SK-N-SH (cell line): ENCODE measurements at regions not wholly inside any gene's neighbourhood (a gene's known extent, or its start where the extent isn't known, plus 50 kb on each side); places are given as distances from the start of the nearest gene placed in this dataset.

Experiments
- CTCF ChIA-PET: fragments of 300-600, 350-600 bp; formaldehyde crosslinking; extraction: SDS; loops from one replicate; lab custom pipeline; 2021; lab: Yijun Ruan, JAX
- POLR2A ChIA-PET: fragments of 350-600 bp; sonication (Branson Sonifier 250); formaldehyde crosslinking; extraction: SDS; loops from one replicate; lab custom pipeline; 2020; ENCODE audit warnings: antibody characterized with exemption, inconsistent platforms; lab: Yijun Ruan, JAX
- DNase-seq: peaks from one replicate; pipeline ENCODE4 v3.0.0; 2012
- H2AFZ ChIP-seq: fragments of 200-600 bp; sonication (generic); 2 replicates; pipeline ENCODE4 v1.8.1; 2016; ENCODE audit warnings: antibody characterized with exemption, mild to moderate bottlenecking, low read depth
- H3F3A ChIP-seq: fragments of 200-600 bp; sonication (generic); replicated peaks from 2 replicates; pipeline ENCODE3; 2016; ENCODE audit warnings: antibody characterized with exemption, mild to moderate bottlenecking; ENCODE audit not compliant: insufficient read depth
- H3K27ac ChIP-seq, 2 experiments: fragments of 200-500 bp in 1 of 2; fragments of 200-600 bp in 1 of 2; sonication (Bioruptor generic) in 1 of 2; sonication (generic), shearing (Covaris generic) in 1 of 2; 2 replicates each; pipeline versions ENCODE4 v1.5.1 to v1.6.1; 2014 to 2016; ENCODE audit warnings: low read depth in 2 of 2, inconsistent platforms in 1 of 2, low read length in 1 of 2, mild to moderate bottlenecking in 1 of 2, mixed read lengths in 1 of 2
- H3K27me3 ChIP-seq: fragments of 200-600 bp; sonication (generic), shearing (Covaris generic); 2 replicates; pipeline ENCODE4 v1.6.1; 2016; ENCODE audit warnings: mixed run types; ENCODE audit not compliant: insufficient read depth
- H3K36me3 ChIP-seq, 2 experiments: fragments of 200-500 bp in 1 of 2; fragments of 200-600 bp in 1 of 2; sonication (Bioruptor generic) in 1 of 2; sonication (generic) in 1 of 2; replicated peaks in 1 of 2; 2 replicates each; pipeline versions ENCODE3 to v1.5.1; 2014 to 2016; ENCODE audit warnings: low read length in 1 of 2, mild to moderate bottlenecking in 1 of 2; ENCODE audit not compliant: insufficient read depth in 2 of 2, control insufficient read depth in 1 of 2
- H3K4me1 ChIP-seq, 2 experiments: fragments of 200-500 bp in 1 of 2; fragments of 200-600 bp in 1 of 2; sonication (Bioruptor generic) in 1 of 2; sonication (generic), shearing (Covaris generic) in 1 of 2; 2 replicates each; pipeline versions ENCODE4 v1.5.1 to v1.6.1; 2014 to 2016; ENCODE audit warnings: low read depth in 1 of 2, low read length in 1 of 2, mixed run types in 1 of 2; ENCODE audit not compliant: insufficient read depth in 2 of 2, control insufficient read depth in 1 of 2
- H3K4me2 ChIP-seq: fragments of 200-600 bp; sonication (generic), shearing (Covaris generic); 2 replicates; pipeline ENCODE4 v1.6.1; 2017; ENCODE audit warnings: mixed run types
- H3K4me3 ChIP-seq, 2 experiments: fragments of 200-500 bp in 1 of 2; fragments of 200-600 bp in 1 of 2; sonication (Bioruptor generic) in 1 of 2; sonication (generic), shearing (Covaris generic) in 1 of 2; 2 replicates each; pipeline versions ENCODE4 v1.5.1 to v1.8.1; 2014 to 2016; ENCODE audit warnings: low read depth in 2 of 2, inconsistent platforms in 1 of 2, low read length in 1 of 2, mild to moderate bottlenecking in 1 of 2, mixed read lengths in 1 of 2, moderate library complexity in 1 of 2
- H3K79me2 ChIP-seq: fragments of 200-600 bp; sonication (generic); 2 replicates; pipeline ENCODE4 v1.8.1; 2017; ENCODE audit warnings: mild to moderate bottlenecking; ENCODE audit not compliant: insufficient read depth
- H3K9ac ChIP-seq: fragments of 200-600 bp; sonication (generic); 2 replicates; pipeline ENCODE4 v1.6.1; 2017; ENCODE audit warnings: mixed run types
- H3K9me2 ChIP-seq: fragments of 200-600 bp; sonication (generic); 2 replicates; pipeline ENCODE4 v1.6.1; 2017; ENCODE audit warnings: mixed run types
- H3K9me3 ChIP-seq: fragments of 200-600 bp; sonication (generic); 2 replicates; pipeline ENCODE4 v1.6.1; 2017; ENCODE audit warnings: mixed run types, mild to moderate bottlenecking, moderate library complexity
- H4K20me1 ChIP-seq: fragments of 200-600 bp; sonication (generic); 2 replicates; pipeline ENCODE4 v1.6.1; 2017; ENCODE audit warnings: mild to moderate bottlenecking, mixed run types; ENCODE audit not compliant: insufficient read depth
- CHD2 ChIP-seq: fragments of 150-350 bp; IDR thresholded peaks from 2 replicates; pipeline ENCODE4 v1.6.1; 2018; ENCODE audit warnings: low read length; ENCODE audit not compliant: partially characterized antibody
- FOSL2 ChIP-seq: IDR thresholded peaks from 2 replicates; pipeline ENCODE4 v1.4.0; 2012; ENCODE audit warnings: low read depth, mild to moderate bottlenecking, moderate library complexity, borderline replicate concordance
- GATA2 ChIP-seq: sonication (generic); formaldehyde crosslinking; IDR thresholded peaks from 2 replicates; pipeline ENCODE4 v1.5.0; 2020; ENCODE audit warnings: mild to moderate bottlenecking, missing genetic modification reagents
- IRF3 ChIP-seq: fragments of 150-350 bp; IDR thresholded peaks from 2 replicates; pipeline ENCODE4 v1.6.1; 2016; ENCODE audit warnings: mild to moderate bottlenecking, low read depth, low read length
- JUND ChIP-seq: IDR thresholded peaks from 2 replicates; pipeline ENCODE4 v1.4.0; 2012
- MXI1 ChIP-seq: IDR thresholded peaks from 2 replicates; pipeline ENCODE4 v1.6.1; 2012; ENCODE audit warnings: mild to moderate bottlenecking, low read depth, low read length, improper control_type of control experiment
- POLR2AphosphoS5 ChIP-seq: IDR thresholded peaks from 2 replicates; pipeline ENCODE4 v1.6.1; 2012; ENCODE audit warnings: low read depth, low read length
- RAD21 ChIP-seq: IDR thresholded peaks from 2 replicates; pipeline ENCODE4 v1.6.1; 2012; ENCODE audit warnings: mild to moderate bottlenecking, low read length
- RCOR1 ChIP-seq: fragments of 150-350 bp; IDR thresholded peaks from 2 replicates; pipeline ENCODE4 v1.6.1; 2017; ENCODE audit warnings: antibody characterized with exemption, low read length
- REST ChIP-seq: IDR thresholded peaks from 2 replicates; pipeline ENCODE4 v1.6.1; 2012; ENCODE audit warnings: mild to moderate bottlenecking, low read depth, low read length, moderate library complexity
- RXRA ChIP-seq: IDR thresholded peaks from 2 replicates; pipeline ENCODE4 v1.4.0; 2012; ENCODE audit warnings: low read depth, mild to moderate bottlenecking, borderline replicate concordance
- SMC3 ChIP-seq: IDR thresholded peaks from 2 replicates; pipeline ENCODE4 v1.6.1; 2012; ENCODE audit warnings: low read depth, low read length, improper control_type of control experiment
- TCF12 ChIP-seq: IDR thresholded peaks from 2 replicates; pipeline ENCODE4 v1.4.0; 2012
- TEAD4 ChIP-seq: IDR thresholded peaks from 2 replicates; pipeline ENCODE4 v1.4.0; 2012; ENCODE audit warnings: mild to moderate bottlenecking, borderline replicate concordance; ENCODE audit not compliant: insufficient read depth
- USF1 ChIP-seq: IDR thresholded peaks from 2 replicates; pipeline ENCODE4 v1.4.0; 2012; ENCODE audit warnings: low read depth, borderline replicate concordance
- USF2 ChIP-seq: fragments of 150-350 bp; IDR thresholded peaks from 2 replicates; pipeline ENCODE4 v1.6.1; 2017; ENCODE audit warnings: antibody characterized with exemption, low read length, low read depth, borderline replicate concordance
- ZBTB33 ChIP-seq: IDR thresholded peaks from 2 replicates; pipeline ENCODE4 v1.4.0; 2012; ENCODE audit warnings: low read depth, borderline replicate concordance
- WGBS: methylation state at CpG from one replicate; pipeline ENCODE4 v1.1.6; 2017; ENCODE audit warnings: low lambda C conversion rate; 5-methylcytosine and 5-hydroxymethylcytosine counted together

- Histone ChIP-seq H3K4me1 (no peaks in the 10 kb centered on the region), H3K4me2 (no peak overlapping the region), H3K9ac (no peak overlapping the region), H3K79me2 (no peaks in the 10 kb centered on the region), H3K36me3 (no peaks in the 10 kb centered on the region), H3K27me3 (no peaks in the 10 kb centered on the region), H3K9me2 (no peaks in the 10 kb centered on the region), H3K9me3 (no peaks in the 10 kb centered on the region), H4K20me1 (no peaks in the 10 kb centered on the region), H3F3A (no peaks in the 10 kb centered on the region), H3K27ac (no peak overlapping the region), H3K4me3 (no peak overlapping the region), H2AFZ (no peak overlapping the region)
- CTCF ChIA-PET, result no interaction called here
- TF ChIP-seq IRF3, result no peak
- TF ChIP-seq FOSL2, result no peak
- no peak for TF ChIP-seq USF2
- TF ChIP-seq REST, result no peak
- no peak for TF ChIP-seq ZBTB33
- no peak for TF ChIP-seq TCF12
- no peak for TF ChIP-seq RAD21
- no peak for TF ChIP-seq POLR2AphosphoS5
- no peak for TF ChIP-seq SMC3
- no peak for TF ChIP-seq TEAD4
- no peak for TF ChIP-seq GATA2 (CRISPR knock-in tag)
- TF ChIP-seq RCOR1, result no peak
- TF ChIP-seq RXRA, result no peak
- TF ChIP-seq USF1, result no peak
- TF ChIP-seq CHD2, result no peak
- no peak for TF ChIP-seq MXI1
- TF ChIP-seq JUND, result no peak
- no peak for DNase-seq
- WGBS, result 19% methylated on average over 6 of the region's 6 CpGs
- POLR2A ChIA-PET, result no interaction called here
These were observed 441.7 kb downstream of the PRDM2 start for GRCh38 chr1:14141656-14142055.
